DMS53 treated with DMSO at 0.1 percent for 48 hours (cell line): ENCODE measurements at regions not wholly inside any gene's neighbourhood (a gene's known extent, or its start where the extent isn't known, plus 50 kb on each side); places are given as distances from the start of the nearest gene placed in this dataset.

Experiments
- DNase-seq: peaks from one replicate; lab custom pipeline; 2025; ENCODE audit not compliant: unreplicated experiment; lab: John Stamatoyannopoulos, UW

GRCh38 chr1:69213644-69214043, 354.1 kb upstream of the LRRC7 start:
- DNase-seq: no peak

DNA sequence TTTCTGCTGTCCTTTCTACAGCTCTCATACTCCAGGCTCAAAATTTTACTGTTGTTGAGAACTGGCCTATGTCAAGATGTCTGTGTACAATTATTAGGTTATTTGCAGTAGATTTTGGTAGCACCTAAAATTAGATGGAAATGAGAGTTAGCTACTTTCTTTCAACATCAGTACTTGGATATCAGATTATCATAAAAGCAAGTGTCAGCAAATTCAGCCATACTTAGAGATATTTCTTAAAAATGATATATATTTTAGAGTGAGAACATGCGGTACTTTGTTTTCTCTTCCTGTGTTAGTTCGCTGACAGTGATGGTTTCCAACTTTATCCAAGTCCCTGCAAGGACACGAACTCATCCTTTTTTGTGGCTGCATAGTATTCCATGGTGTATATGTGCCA, 351.8 kb upstream of the LRRC7 start:
- no peak for DNase-seq

GRCh38 chr1:69220672-69221071, 347.1 kb upstream of the LRRC7 start:
- DNase-seq: no peak

GRCh38 chr1:69221524-69221923, 346.2 kb upstream of the LRRC7 start:
- no peak for DNase-seq

DNA sequence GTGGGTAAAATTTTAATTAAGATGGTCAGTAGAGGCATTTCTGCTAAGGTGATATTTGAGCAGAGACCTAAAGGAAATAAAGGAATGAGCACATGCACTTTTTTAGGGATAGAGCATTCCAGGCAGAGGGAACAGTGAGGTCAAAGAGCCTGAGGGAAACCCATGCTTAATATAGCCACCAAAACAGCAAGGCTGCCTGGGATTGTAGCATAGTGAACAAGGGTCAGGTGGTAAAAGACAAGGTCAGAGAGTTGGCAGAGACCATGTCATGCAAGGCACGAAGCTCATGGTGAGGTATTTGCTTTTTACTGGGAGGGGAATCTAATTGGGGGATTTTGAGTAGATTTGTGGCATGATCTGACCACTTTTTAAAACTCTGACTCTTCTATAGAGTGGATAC, 344.6 kb upstream of the LRRC7 start:
- no peak for DNase-seq

DNA sequence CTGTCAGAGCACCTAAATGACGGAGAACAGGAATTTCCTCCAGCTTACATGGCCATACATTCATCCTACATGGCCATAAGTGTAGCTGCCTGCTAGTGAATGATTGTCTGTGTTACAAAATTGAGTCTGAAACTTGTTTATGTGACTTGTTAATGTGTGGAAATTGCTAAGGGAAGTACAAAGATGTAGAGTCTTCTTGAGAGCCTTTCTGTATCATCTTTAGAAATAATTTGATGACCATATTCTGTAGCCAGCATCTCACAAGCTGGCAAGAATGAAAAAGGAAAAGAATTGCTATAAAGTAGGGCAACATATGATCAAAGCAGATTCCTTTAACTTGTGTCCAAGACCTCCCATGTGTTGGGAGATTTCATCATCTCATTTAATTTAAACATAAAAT, 339.2 kb upstream of the LRRC7 start:
- DNase-seq: no peak

- DNase-seq: no peak
These were observed 337.5 kb upstream of the LRRC7 start for GRCh38 chr1:69230208-69230607.

DNA sequence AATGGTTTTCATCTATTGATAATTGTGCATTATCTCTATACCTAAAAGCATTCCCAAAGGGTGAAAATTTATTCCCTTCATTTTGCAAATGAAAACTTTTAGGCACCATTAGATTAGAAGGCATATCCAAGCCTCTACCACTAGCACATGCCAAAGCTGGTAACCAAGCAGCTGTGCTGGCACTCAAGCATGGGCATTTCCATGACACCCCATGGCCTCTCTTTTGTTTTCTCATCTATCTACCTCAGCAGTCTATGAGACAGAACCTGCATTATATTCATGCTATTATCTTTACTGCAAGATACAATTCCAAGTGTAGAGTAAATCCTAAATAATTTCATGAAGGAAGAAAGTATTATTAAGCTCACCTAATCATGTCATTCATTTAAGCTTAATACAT, 334.3 kb upstream of the LRRC7 start:
- DNase-seq: no peak

DNA sequence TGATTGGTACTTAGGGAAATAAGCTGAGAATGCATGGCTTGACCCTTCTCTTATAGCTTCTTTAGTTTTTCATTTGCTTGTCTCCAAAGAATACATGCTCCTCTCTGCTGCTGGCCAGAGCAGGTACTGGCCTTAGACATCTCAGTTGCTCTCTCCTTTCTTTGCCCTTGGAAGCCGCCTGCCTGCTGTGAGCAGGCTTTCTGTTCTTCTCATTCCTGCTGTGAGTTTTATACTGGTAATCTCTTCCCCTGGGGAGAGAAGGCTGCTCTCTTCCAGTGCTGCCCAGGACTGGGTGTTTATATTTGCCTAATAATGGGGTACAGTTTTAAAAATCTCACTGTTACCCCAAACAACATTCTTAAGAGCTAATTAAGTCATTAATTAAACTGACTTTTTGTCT, 323.5 kb upstream of the LRRC7 start:
- no peak for DNase-seq

- DNase-seq: no peak
These were observed 321.6 kb upstream of the LRRC7 start for GRCh38 chr1:69246109-69246508.

DNA sequence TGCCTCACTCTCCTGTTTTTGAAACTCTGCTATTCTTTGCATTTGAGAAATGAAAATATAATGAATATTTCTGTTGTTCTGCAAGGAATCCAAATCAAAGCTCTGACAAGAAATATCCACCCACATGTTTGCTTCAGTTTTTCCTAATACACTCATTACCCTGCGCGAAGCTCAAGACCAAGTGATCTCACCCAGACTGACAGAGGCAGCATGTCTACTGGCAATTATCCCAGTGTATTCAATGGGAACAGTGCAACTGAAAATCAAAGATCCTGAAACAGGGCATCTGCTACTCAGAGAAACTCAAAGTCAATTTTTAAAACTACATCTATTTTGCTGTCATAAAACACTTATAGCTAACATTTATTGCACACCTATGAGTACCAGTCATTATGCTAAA, 321.0 kb upstream of the LRRC7 start:
- no peak for DNase-seq

GRCh38 chr1:69252696-69253095, 315.0 kb upstream of the LRRC7 start:
- DNase-seq: no peak

GRCh38 chr1:69256036-69256435, 311.7 kb upstream of the LRRC7 start:
- no peak for DNase-seq

DNA sequence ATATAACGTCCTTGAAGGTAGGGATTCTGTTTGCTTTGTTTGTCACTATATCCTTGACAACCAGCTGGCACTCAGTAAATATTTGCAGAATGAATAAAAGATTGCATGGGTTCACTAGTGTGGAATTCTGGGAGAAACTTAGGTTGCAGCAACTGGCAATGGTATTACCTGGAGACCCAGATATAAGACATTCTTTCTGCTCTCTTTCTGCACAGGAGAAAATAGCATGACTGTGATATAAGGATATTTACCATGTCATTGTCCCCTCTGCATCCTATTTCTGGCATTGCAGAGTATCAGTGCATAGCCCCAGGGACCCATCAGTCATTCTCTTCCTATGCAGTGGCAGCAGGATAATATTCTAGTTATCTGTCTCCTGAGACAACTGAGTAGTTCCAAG, 308.9 kb upstream of the LRRC7 start:
- peak; percentile 77 for DNase-seq

GRCh38 chr1:69263921-69264391, 303.8 kb upstream of the LRRC7 start:
- peak; percentile 11 for DNase-seq

DNA sequence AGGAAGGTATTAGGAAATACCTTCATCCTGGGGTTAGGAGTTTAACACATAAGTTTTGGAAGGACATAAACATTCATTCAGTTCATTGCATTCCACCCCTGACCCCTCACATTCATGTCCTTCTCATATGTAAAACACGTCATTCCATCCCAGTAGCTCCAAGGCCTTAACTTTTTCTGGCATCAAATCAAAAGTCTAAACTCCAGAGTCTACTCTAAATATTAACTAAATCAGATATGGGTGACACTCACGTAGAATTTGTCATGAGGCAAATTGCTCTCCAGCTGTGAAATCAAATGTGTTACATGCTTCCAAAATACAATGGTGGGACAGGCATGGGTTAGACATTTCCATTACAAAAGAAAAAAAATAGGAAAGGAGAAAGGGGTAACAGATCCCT, 298.2 kb upstream of the LRRC7 start:
- no peak for DNase-seq

- DNase-seq: no peak
These were observed 296.1 kb upstream of the LRRC7 start for GRCh38 chr1:69271587-69272125.

- DNase-seq: peak; percentile 70
These were observed 295.0 kb upstream of the LRRC7 start for GRCh38 chr1:69272684-69273083.

DNA sequence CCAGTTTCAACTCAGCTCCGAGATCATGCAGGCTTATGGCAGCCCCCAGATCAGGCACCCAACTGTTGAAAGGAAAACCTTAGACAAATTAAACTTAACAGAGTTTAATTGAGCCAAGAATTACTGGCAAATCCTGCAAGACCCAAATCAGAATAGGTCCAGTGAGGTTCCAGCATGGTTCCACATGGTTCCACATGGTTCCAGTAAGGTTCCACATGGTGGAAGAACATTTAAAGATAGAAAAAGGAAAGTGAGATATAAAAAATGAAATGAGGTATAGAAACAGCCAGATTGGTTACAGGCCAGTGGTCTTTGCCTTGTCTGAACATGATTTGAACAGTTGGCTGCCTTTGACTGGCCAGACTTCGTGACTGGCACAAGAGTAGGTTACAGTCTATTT, 288.8 kb upstream of the LRRC7 start:
- DNase-seq: no peak

- no peak for DNase-seq
These were observed 284.2 kb upstream of the LRRC7 start for GRCh38 chr1:69283516-69283915.

GRCh38 chr1:69284508-69284907, 283.2 kb upstream of the LRRC7 start:
- no peak for DNase-seq

GRCh38 chr1:69288416-69288815, 279.3 kb upstream of the LRRC7 start:
- no peak for DNase-seq

GRCh38 chr1:69290291-69290690, 277.4 kb upstream of the LRRC7 start:
- no peak for DNase-seq

GRCh38 chr1:69291541-69291940, 276.2 kb upstream of the LRRC7 start:
- DNase-seq: no peak
